Activated T-cell treated with anti-CD3 and anti-CD28 coated beads for 24 hours (primary cell): ENCODE measurements at regions not wholly inside any gene's neighbourhood (a gene's known extent, or its start where the extent isn't known, plus 50 kb on each side); places are given as distances from the start of the nearest gene placed in this dataset.

Experiments used
- DNase-seq: peaks from one replicate; pipeline ENCODE4 v3.0.0-alpha.2; 2020; ENCODE audit warnings: low read depth

- DNase-seq: no peak
Measured at GRCh38 chr3:104755791-104756190, 610.9 kb upstream of the ALCAM start.

GRCh38 chr3:104763007-104763406 lies 603.7 kb upstream of the ALCAM start:
- DNase-seq: no peak

GRCh38 chr3:104764496-104764895 lies 602.2 kb upstream of the ALCAM start:
- DNase-seq: no peak

GRCh38 chr3:104768886-104769285 lies 597.8 kb upstream of the ALCAM start:
- no peak for DNase-seq

- no peak for DNase-seq
Measured at GRCh38 chr3:104779324-104779723, 587.4 kb upstream of the ALCAM start.

- no peak for DNase-seq
Measured at GRCh38 chr3:104781112-104781511, 585.6 kb upstream of the ALCAM start.

GRCh38 chr3:104785947-104786346 lies 580.8 kb upstream of the ALCAM start:
- DNase-seq: no peak

GRCh38 chr3:104787306-104787705 lies 579.4 kb upstream of the ALCAM start:
- no peak for DNase-seq

- DNase-seq: no peak
Measured at GRCh38 chr3:104788807-104789206, 577.9 kb upstream of the ALCAM start.

GRCh38 chr3:104791331-104791730 lies 575.4 kb upstream of the ALCAM start:
- DNase-seq: no peak

- DNase-seq: no peak
Measured at GRCh38 chr3:104796556-104796955, 570.2 kb upstream of the ALCAM start.

GRCh38 chr3:104805042-104805441 lies 561.7 kb upstream of the ALCAM start:
- DNase-seq: no peak

- no peak for DNase-seq
Measured at GRCh38 chr3:104805508-104805907, 561.2 kb upstream of the ALCAM start.

- DNase-seq: no peak
Measured at GRCh38 chr3:104810896-104811295, 555.8 kb upstream of the ALCAM start.

GRCh38 chr3:104816008-104816407 lies 550.7 kb upstream of the ALCAM start:
- no peak for DNase-seq

GRCh38 chr3:104816716-104817115 lies 550.0 kb upstream of the ALCAM start:
- DNase-seq: no peak

GRCh38 chr3:104819333-104819732 lies 547.4 kb upstream of the ALCAM start:
- no peak for DNase-seq

- DNase-seq: no peak
Measured at GRCh38 chr3:104820959-104821358, 545.8 kb upstream of the ALCAM start.

GRCh38 chr3:104825116-104825515 lies 541.6 kb upstream of the ALCAM start:
- no peak for DNase-seq

- DNase-seq: no peak
Measured at GRCh38 chr3:104831071-104831470, 535.6 kb upstream of the ALCAM start.

- DNase-seq: no peak
Measured at GRCh38 chr3:104832530-104832929, 534.2 kb upstream of the ALCAM start.

GRCh38 chr3:104835376-104835775 lies 531.3 kb upstream of the ALCAM start:
- DNase-seq: no peak

- DNase-seq: no peak
Measured at GRCh38 chr3:104846270-104846669, 520.4 kb upstream of the ALCAM start.

GRCh38 chr3:104849070-104849469 lies 517.6 kb upstream of the ALCAM start:
- no peak for DNase-seq

GRCh38 chr3:104854468-104854867 lies 512.2 kb upstream of the ALCAM start:
- no peak for DNase-seq
